Ishikawa (cell line): ENCODE measurements at regions not wholly inside any gene's neighbourhood (a gene's known extent, or its start where the extent isn't known, plus 50 kb on each side); places are given as distances from the start of the nearest gene placed in this dataset.

Source experiments
- CREB1 ChIP-seq: IDR thresholded peaks from 2 replicates; pipeline ENCODE4 v1.6.1; 2012; ENCODE audit warnings: low read depth
- FOXM1 ChIP-seq: IDR thresholded peaks from 2 replicates; pipeline ENCODE4 v1.6.1; 2012; ENCODE audit warnings: low read depth, borderline replicate concordance
- NFIC ChIP-seq: IDR thresholded peaks from 2 replicates; pipeline ENCODE4 v1.6.1; 2012
- TAF1 ChIP-seq: IDR thresholded peaks from 2 replicates; pipeline ENCODE4 v1.6.1; 2012; ENCODE audit warnings: low read depth, mild to moderate bottlenecking
- TCF12 ChIP-seq: IDR thresholded peaks from 2 replicates; pipeline ENCODE4 v1.6.1; 2012; ENCODE audit warnings: low read depth
- YY1 ChIP-seq: IDR thresholded peaks from 2 replicates; pipeline ENCODE4 v1.6.1; 2012; ENCODE audit warnings: low read depth
- ZBTB7A ChIP-seq: IDR thresholded peaks from 2 replicates; pipeline ENCODE4 v1.6.1; 2012; ENCODE audit warnings: low read depth
- TF ChIP-seq, protein P1 (sequence below): IDR thresholded peaks from 2 replicates; pipeline ENCODE4 v1.6.1; 2012; ENCODE audit warnings: low read depth, mild to moderate bottlenecking

DNA sequence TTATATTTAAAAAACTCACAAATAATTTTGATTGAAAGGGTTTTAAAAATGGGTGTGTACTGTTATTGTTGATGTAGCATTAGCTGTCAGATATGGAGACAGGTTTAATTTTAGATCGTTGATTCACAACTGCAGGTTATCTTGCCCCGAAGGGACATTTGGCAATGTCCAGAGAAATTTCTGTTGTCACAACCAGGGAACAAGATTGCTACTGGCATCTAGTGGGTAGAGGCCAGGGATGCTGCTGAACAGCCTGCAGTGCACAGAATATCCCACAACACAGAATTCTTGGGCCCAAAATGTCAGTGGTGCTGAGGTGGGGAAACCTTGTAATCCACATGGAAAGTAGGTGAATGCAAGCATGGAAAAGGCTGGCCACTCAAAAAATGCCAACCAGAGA is 114.9 kb downstream of the MAGEB17 start:
- no peak for TF ChIP-seq YY1
- no peak for TF ChIP-seq FOXM1
- TF ChIP-seq TCF12 = no peak
- no peak for TF ChIP-seq NFIC
- TF ChIP-seq CREB1 = no peak
- no peak for TF ChIP-seq ZBTB7A
- no peak for TF ChIP-seq TAF1
- TF ChIP-seq, protein P1, sequence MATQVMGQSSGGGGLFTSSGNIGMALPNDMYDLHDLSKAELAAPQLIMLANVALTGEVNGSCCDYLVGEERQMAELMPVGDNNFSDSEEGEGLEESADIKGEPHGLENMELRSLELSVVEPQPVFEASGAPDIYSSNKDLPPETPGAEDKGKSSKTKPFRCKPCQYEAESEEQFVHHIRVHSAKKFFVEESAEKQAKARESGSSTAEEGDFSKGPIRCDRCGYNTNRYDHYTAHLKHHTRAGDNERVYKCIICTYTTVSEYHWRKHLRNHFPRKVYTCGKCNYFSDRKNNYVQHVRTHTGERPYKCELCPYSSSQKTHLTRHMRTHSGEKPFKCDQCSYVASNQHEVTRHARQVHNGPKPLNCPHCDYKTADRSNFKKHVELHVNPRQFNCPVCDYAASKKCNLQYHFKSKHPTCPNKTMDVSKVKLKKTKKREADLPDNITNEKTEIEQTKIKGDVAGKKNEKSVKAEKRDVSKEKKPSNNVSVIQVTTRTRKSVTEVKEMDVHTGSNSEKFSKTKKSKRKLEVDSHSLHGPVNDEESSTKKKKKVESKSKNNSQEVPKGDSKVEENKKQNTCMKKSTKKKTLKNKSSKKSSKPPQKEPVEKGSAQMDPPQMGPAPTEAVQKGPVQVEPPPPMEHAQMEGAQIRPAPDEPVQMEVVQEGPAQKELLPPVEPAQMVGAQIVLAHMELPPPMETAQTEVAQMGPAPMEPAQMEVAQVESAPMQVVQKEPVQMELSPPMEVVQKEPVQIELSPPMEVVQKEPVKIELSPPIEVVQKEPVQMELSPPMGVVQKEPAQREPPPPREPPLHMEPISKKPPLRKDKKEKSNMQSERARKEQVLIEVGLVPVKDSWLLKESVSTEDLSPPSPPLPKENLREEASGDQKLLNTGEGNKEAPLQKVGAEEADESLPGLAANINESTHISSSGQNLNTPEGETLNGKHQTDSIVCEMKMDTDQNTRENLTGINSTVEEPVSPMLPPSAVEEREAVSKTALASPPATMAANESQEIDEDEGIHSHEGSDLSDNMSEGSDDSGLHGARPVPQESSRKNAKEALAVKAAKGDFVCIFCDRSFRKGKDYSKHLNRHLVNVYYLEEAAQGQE = no peak
